HG02571 (cell line): ENCODE measurements at regions not wholly inside any gene's neighbourhood (a gene's known extent, or its start where the extent isn't known, plus 50 kb on each side); places are given as distances from the start of the nearest gene placed in this dataset.

Experiments
- ATAC-seq: cut with Tn5 transposase; IDR thresholded peaks from one replicate; pipeline ENCODE4 v1.9.1; 2021; ENCODE audit warnings: mild to moderate bottlenecking, moderate library complexity; ENCODE audit not compliant: unreplicated experiment

GRCh38 chr7:136079066-136079465 lies 101.9 kb upstream of the MTPN start:
- ATAC-seq, result no peak

- no peak for ATAC-seq
These were observed 101.5 kb upstream of the MTPN start for GRCh38 chr7:136078630-136079029.

- no peak for ATAC-seq
These were observed 99.8 kb upstream of the MTPN start for GRCh38 chr7:136076954-136077353.

- ATAC-seq, result no peak
These were observed 97.7 kb upstream of the MTPN start for GRCh38 chr7:136074843-136075242.

GRCh38 chr7:136072447-136072846 lies 95.3 kb upstream of the MTPN start:
- no peak for ATAC-seq

GRCh38 chr7:136070736-136071505 lies 93.8 kb upstream of the MTPN start:
- no peak for ATAC-seq

GRCh38 chr7:136069840-136070529 lies 92.8 kb upstream of the MTPN start:
- ATAC-seq, result no peak

- ATAC-seq, result no peak
These were observed 90.1 kb upstream of the MTPN start for GRCh38 chr7:136067277-136067676.

GRCh38 chr7:136066304-136067143 lies 89.4 kb upstream of the MTPN start:
- ATAC-seq, result no peak

- no peak for ATAC-seq
These were observed 87.6 kb upstream of the MTPN start for GRCh38 chr7:136064627-136065237.

- ATAC-seq, result no peak
These were observed 86.9 kb upstream of the MTPN start for GRCh38 chr7:136064081-136064480.

- no peak for ATAC-seq
These were observed 86.1 kb upstream of the MTPN start for GRCh38 chr7:136063326-136063666.

- ATAC-seq, result no peak
These were observed 85.6 kb upstream of the MTPN start for GRCh38 chr7:136062625-136063325.

- no peak for ATAC-seq
These were observed 84.3 kb upstream of the MTPN start for GRCh38 chr7:136061433-136061832.

GRCh38 chr7:136058546-136058945 lies 81.4 kb upstream of the MTPN start:
- ATAC-seq, result no peak

- ATAC-seq, result no peak
These were observed 80.3 kb upstream of the MTPN start for GRCh38 chr7:136057509-136057908.

GRCh38 chr7:136056651-136057231 lies 79.6 kb upstream of the MTPN start:
- ATAC-seq, result no peak

GRCh38 chr7:136055266-136055665 lies 78.1 kb upstream of the MTPN start:
- no peak for ATAC-seq

GRCh38 chr7:136053689-136054485 lies 76.7 kb upstream of the MTPN start:
- ATAC-seq, result no peak
